Thymus (tissue), 11 donors: ENCODE measurements at regions not wholly inside any gene's neighbourhood (a gene's known extent, or its start where the extent isn't known, plus 50 kb on each side); places are given as distances from the start of the nearest gene placed in this dataset.
A peak's percentile ranks its signal among the peaks of the same experiment; 100 is the strongest.

Source experiments
- DNase-seq, 9 donors: peaks; one replicate each; pipeline ENCODE4 v3.0.0-alpha.2; 2013; ENCODE audit warnings: low spot score in 9 of 9, low read depth in 6 of 9, missing footprints in 1 of 9
- H3K27ac ChIP-seq, 2 donors: one replicate each; pipeline ENCODE4 v1.5.1; 2013; ENCODE audit warnings: control low read depth in 1 of 2, low read depth in 1 of 2, low read length in 1 of 2, mild to moderate bottlenecking in 1 of 2, moderate library complexity in 1 of 2
- H3K27me3 ChIP-seq, 2 donors: one replicate each; pipeline ENCODE4 v1.5.1; 2013; ENCODE audit warnings: low read length in 1 of 2; ENCODE audit not compliant: control insufficient read depth in 2 of 2, insufficient read depth in 1 of 2
- H3K36me3 ChIP-seq, 2 donors: one replicate each; pipeline ENCODE4 v1.5.1; 2013; ENCODE audit warnings: low read length in 1 of 2, mild to moderate bottlenecking in 1 of 2, moderate library complexity in 1 of 2; ENCODE audit not compliant: control insufficient read depth in 2 of 2, insufficient read depth in 2 of 2
- H3K4me1 ChIP-seq, 2 donors: one replicate each; pipeline ENCODE4 v1.5.1; 2013; ENCODE audit warnings: low read length in 2 of 2; ENCODE audit not compliant: control insufficient read depth in 2 of 2, insufficient read depth in 2 of 2
- H3K4me3 ChIP-seq, 2 donors: one replicate each; pipeline ENCODE4 v1.5.1; 2013; ENCODE audit warnings: low read length in 2 of 2, control low read depth in 1 of 2, mild to moderate bottlenecking in 1 of 2
- H3K9me3 ChIP-seq, 2 donors: one replicate each; pipeline ENCODE4 v1.5.1; 2013; ENCODE audit warnings: low read length in 1 of 2, mild to moderate bottlenecking in 1 of 2; ENCODE audit not compliant: control insufficient read depth in 2 of 2, insufficient read depth in 1 of 2
- WGBS: extraction: QIAGEN DNeasy Blood & Tissue Kit; methylation state at CpG from one replicate; pipeline ENCODE4 v1.1.7; 2013; 5-methylcytosine and 5-hydroxymethylcytosine counted together
- donor health status: healthy.

GRCh38 chr18:10124071-10124470 is 210.3 kb downstream of the VAPA start:
- H3K9me3 ChIP-seq: no peaks in the 10 kb centered on the region
- no peak overlapping the region for H3K4me3 ChIP-seq
- H3K27me3 ChIP-seq: no peaks in the 10 kb centered on the region
- H3K36me3 ChIP-seq: no peaks in the 10 kb centered on the region
- no peak overlapping the region for H3K27ac ChIP-seq
- DNase-seq: no peak
- WGBS: 98% methylated on average over 9 of the region's 9 CpGs
- H3K4me1 ChIP-seq: peaks cover 0 to 2% of the 10 kb centered on the region in 2 donors

- no peak for DNase-seq
- 98% methylated on average over 4 of the region's 4 CpGs for WGBS
- Histone ChIP-seq H3K4me1 (peaks cover 0 to 2% of the 10 kb centered on the region in 2 donors), H3K36me3 (no peaks in the 10 kb centered on the region), H3K4me3 (no peak overlapping the region), H3K27me3 (no peaks in the 10 kb centered on the region), H3K27ac (no peak overlapping the region), H3K9me3 (no peaks in the 10 kb centered on the region)
Measured at GRCh38 chr18:10124557-10124956, 210.7 kb downstream of the VAPA start.

- no peaks in the 10 kb centered on the region for H3K27me3 ChIP-seq
- no peak for DNase-seq
- no peaks in the 10 kb centered on the region for H3K9me3 ChIP-seq
- no peak overlapping the region for H3K27ac ChIP-seq
- peaks cover 0 to 2% of the 10 kb centered on the region in 2 donors for H3K4me1 ChIP-seq
- no peak overlapping the region for H3K4me3 ChIP-seq
- H3K36me3 ChIP-seq: no peaks in the 10 kb centered on the region
- WGBS: 100% methylated on average over 3 of the region's 3 CpGs
Measured at GRCh38 chr18:10124967-10125366, 211.2 kb downstream of the VAPA start.

DNA sequence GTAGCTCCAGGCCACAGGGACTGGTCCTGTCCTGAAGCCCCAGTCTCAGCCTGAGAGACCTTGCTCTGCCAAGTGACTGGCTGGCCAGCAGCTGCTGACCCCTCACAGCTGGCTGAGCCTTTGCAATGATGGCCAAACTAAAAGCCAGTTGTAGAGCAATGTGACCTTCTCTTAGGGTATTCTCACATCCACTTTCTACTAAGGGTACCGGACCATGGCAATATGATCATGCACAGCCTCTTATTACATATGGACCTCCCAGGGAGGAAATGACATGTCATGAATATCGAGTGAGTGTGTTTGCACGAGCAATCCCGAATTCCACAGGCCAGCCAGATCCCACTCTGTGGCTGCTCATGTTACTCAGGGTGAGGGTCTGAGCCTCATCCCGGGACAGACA is 213.9 kb downstream of the VAPA start:
- Histone ChIP-seq H3K4me1 (peaks cover 10 to 18% of the 10 kb centered on the region in 2 donors), H3K9me3 (no peaks in the 10 kb centered on the region), H3K36me3 (no peaks in the 10 kb centered on the region), H3K27ac (no peak overlapping the region), H3K4me3 (no peak overlapping the region), H3K27me3 (peaks cover 0 to 7% of the 10 kb centered on the region in 2 donors)
- 85% methylated on average over 5 of the region's 5 CpGs for WGBS
- DNase-seq: no peak

GRCh38 chr18:10128921-10129501 is 215.2 kb downstream of the VAPA start:
- DNase-seq: no peak
- 96% methylated on average over 8 of the region's 8 CpGs for WGBS
- no peak overlapping the region for H3K27ac ChIP-seq
- H3K36me3 ChIP-seq: no peaks in the 10 kb centered on the region
- H3K4me1 ChIP-seq: peaks cover 10 to 23% of the 10 kb centered on the region in 2 donors
- H3K4me3 ChIP-seq: no peak overlapping the region
- no peaks in the 10 kb centered on the region for H3K9me3 ChIP-seq
- H3K27me3 ChIP-seq: peaks cover 0 to 7% of the 10 kb centered on the region in 2 donors

DNA sequence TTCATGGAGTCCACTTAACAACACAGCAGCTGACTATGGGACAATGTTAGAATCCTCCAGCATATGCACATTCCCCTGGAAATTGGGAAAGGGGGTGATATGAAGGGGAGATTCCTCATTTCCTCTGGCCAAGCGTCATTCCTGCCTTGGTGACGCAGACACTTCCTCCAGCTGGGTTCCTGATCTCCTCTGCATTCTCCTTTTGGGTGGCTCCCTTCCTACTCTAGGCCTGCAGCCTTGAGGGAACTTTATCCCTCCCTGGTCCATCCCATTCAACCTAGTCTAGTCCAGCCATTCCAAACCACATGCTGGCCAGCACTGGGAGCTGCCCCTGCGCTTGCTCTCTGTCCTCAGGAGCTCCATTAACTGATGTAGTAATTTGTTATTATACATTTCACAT is 216.8 kb downstream of the VAPA start:
- WGBS: 94% methylated on average over 3 of the region's 3 CpGs
- H3K4me3 ChIP-seq: no peak overlapping the region

GRCh38 chr18:10131081-10131459 is 217.3 kb downstream of the VAPA start:
- WGBS: 92% methylated on average over 4 of the region's 4 CpGs
- Histone ChIP-seq H3K4me1 (peaks cover 10 to 28% of the 10 kb centered on the region in 2 donors), H3K4me3 (no peak overlapping the region), H3K36me3 (no peaks in the 10 kb centered on the region), H3K27ac (no peak overlapping the region), H3K9me3 (no peaks in the 10 kb centered on the region), H3K27me3 (peaks cover 0 to 7% of the 10 kb centered on the region in 2 donors)
- no peak for DNase-seq

More for the DNA sequence above, 216.8 kb downstream of the VAPA start:
- no peaks in the 10 kb centered on the region for H3K36me3 ChIP-seq
- H3K9me3 ChIP-seq: no peaks in the 10 kb centered on the region
- peaks cover 0 to 7% of the 10 kb centered on the region in 2 donors for H3K27me3 ChIP-seq
- no peak overlapping the region for H3K27ac ChIP-seq
- DNase-seq: no peak
- peaks cover 10 to 28% of the 10 kb centered on the region in 2 donors for H3K4me1 ChIP-seq

- peak overlapping the region; percentile 11 to 25 for H3K4me3 ChIP-seq
- peaks cover 0 to 7% of the 10 kb centered on the region in 2 donors for H3K27me3 ChIP-seq
- no peaks in the 10 kb centered on the region for H3K9me3 ChIP-seq
- peaks cover 10 to 28% of the 10 kb centered on the region in 2 donors for H3K4me1 ChIP-seq
- H3K27ac ChIP-seq: no peak overlapping the region
- 6% methylated on average over 48 of the region's 48 CpGs for WGBS
- no peaks in the 10 kb centered on the region for H3K36me3 ChIP-seq
- DNase-seq: peak in 2 of 9 donors; percentile 32 to 58
Measured at GRCh38 chr18:10131460-10132395, 217.9 kb downstream of the VAPA start.

DNA sequence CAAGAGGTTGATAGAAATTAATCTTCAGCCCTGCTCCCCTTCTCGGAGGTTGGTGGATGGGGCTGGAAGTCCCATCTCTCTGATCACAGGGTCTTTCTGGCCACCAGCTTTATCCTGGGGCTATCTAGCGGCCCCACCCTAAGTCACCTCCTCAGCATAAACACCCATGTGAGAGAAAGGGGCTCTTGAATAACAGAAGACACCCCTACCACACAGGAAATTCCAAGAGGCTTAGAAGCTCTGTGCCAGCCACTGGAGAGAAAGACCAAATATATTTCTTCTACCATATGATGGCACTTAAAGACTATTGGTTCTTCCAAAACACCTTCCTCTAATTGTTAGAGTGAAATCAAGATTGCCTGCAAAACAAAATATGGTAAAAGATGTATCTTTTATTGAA is 219.7 kb downstream of the VAPA start:
- Histone ChIP-seq H3K9me3 (no peaks in the 10 kb centered on the region), H3K27ac (no peak overlapping the region), H3K27me3 (peaks cover 0 to 7% of the 10 kb centered on the region in 2 donors), H3K4me3 (no peak overlapping the region), H3K36me3 (no peaks in the 10 kb centered on the region), H3K4me1 (peaks cover 10 to 28% of the 10 kb centered on the region in 2 donors)
- 98% methylated on average over 2 of the region's 2 CpGs for WGBS
- no peak for DNase-seq
